ENCODE measurements at regions not wholly inside any gene's neighbourhood (a gene's known extent, or its start where the extent isn't known, plus 50 kb on each side); places are given as distances from the start of the nearest gene placed in this dataset.

DNA sequence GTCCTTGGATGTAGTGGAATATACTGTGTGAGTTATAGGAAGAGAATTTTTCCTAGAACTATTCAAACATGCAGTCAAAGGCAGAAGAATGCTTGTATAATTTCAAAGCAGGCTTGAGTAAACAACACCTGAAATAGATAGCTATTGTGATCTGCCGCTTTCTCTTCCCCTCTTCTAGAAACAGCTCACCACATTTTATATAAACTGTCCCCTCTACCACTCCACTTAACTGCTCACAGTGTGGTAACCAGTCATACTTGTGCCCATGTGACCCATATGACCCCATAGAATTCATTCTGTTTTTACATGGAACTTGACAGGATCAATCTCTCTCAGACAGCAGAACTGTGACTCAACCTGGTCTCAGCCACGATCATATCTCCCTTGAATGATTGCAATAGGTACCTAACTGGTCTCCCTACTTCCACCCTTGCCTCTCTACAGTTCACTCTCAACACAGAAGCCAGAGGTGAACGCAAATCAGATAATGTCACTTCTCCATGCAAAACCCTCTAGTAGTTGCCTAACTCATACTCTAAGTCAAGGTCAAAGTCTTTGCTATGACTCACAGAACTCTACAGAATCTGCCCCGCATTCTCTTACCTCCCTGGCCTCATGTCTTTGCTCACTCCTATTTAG lies 85.6 kb upstream of the EFHC2 start:
- TF ChIP-seq, protein P1, sequence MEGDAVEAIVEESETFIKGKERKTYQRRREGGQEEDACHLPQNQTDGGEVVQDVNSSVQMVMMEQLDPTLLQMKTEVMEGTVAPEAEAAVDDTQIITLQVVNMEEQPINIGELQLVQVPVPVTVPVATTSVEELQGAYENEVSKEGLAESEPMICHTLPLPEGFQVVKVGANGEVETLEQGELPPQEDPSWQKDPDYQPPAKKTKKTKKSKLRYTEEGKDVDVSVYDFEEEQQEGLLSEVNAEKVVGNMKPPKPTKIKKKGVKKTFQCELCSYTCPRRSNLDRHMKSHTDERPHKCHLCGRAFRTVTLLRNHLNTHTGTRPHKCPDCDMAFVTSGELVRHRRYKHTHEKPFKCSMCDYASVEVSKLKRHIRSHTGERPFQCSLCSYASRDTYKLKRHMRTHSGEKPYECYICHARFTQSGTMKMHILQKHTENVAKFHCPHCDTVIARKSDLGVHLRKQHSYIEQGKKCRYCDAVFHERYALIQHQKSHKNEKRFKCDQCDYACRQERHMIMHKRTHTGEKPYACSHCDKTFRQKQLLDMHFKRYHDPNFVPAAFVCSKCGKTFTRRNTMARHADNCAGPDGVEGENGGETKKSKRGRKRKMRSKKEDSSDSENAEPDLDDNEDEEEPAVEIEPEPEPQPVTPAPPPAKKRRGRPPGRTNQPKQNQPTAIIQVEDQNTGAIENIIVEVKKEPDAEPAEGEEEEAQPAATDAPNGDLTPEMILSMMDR (IDR thresholded peaks at IDR 0.05): no peak
- no peak for TF ChIP-seq POLR2A (IDR thresholded peaks at IDR 0.05)
